Spleen (tissue), 11 donors: ENCODE measurements at regions not wholly inside any gene's neighbourhood (a gene's known extent, or its start where the extent isn't known, plus 50 kb on each side); places are given as distances from the start of the nearest gene placed in this dataset.
"Not testable (repeated sequence)": the region's sequence is repeated elsewhere in the genome, so short reads cannot be mapped to it uniquely, and the experiment has no call there.

Source experiments
- DNase-seq: peaks from one replicate; pipeline ENCODE4 v3.0.0-alpha.2; 2020
- H3K27ac ChIP-seq, 8 donors: fragments of 200-600 bp; sonication (generic) in 7 of 8; 1 replicate in 4 of 8; 2 replicates in 4 of 8; pipeline versions ENCODE4 v1.5.0 to v1.8.0; 2016 to 2021; ENCODE audit warnings: inconsistent platforms in 4 of 8, mild to moderate bottlenecking in 4 of 8, moderate library complexity in 1 of 8
- H3K27me3 ChIP-seq, 7 donors: fragments of 200-600 bp; sonication (generic) in 6 of 7; replicated peaks in 1 of 7; 1 replicate in 4 of 7; 2 replicates in 3 of 7; pipeline versions ENCODE4 v1.5.0 to v1.8.0; 2016 to 2021; ENCODE audit warnings: inconsistent platforms in 3 of 7, mild to moderate bottlenecking in 1 of 7
- H3K36me3 ChIP-seq, 6 donors: fragments of 200-600 bp; sonication (generic) in 5 of 6; 1 replicate in 4 of 6; 2 replicates in 2 of 6; pipeline versions ENCODE4 v1.5.0 to v1.8.0; 2016 to 2021; ENCODE audit warnings: inconsistent platforms in 2 of 6
- H3K4me1 ChIP-seq, 6 donors: fragments of 200-600 bp; sonication (generic) in 5 of 6; 1 replicate in 3 of 6; 2 replicates in 3 of 6; pipeline versions ENCODE4 v1.5.0 to v1.8.0; 2016 to 2021; ENCODE audit warnings: inconsistent platforms in 3 of 6
- H3K4me3 ChIP-seq, 8 donors: fragments of 200-600 bp; sonication (generic) in 7 of 8; 1 replicate in 4 of 8; 2 replicates in 4 of 8; pipeline versions ENCODE4 v1.5.0 to v1.8.0; 2016 to 2021; ENCODE audit warnings: inconsistent platforms in 4 of 8, mild to moderate bottlenecking in 4 of 8, moderate library complexity in 2 of 8
- H3K9me3 ChIP-seq, 8 donors: fragments of 200-600 bp; sonication (generic) in 7 of 8; 1 replicate in 4 of 8; 2 replicates in 4 of 8; pipeline versions ENCODE4 v1.5.0 to v1.8.0; 2016 to 2021; ENCODE audit warnings: inconsistent platforms in 4 of 8
- POLR2A ChIP-seq, 3 donors: fragments of 450-650 bp; IDR thresholded peaks; one replicate each; pipeline ENCODE4 v1.5.1; 2017; ENCODE audit warnings: antibody characterized with exemption in 3 of 3, mild to moderate bottlenecking in 1 of 3
- POLR2AphosphoS5 ChIP-seq, 3 donors: sonication (generic); formaldehyde crosslinking; IDR thresholded peaks; one replicate each; pipeline ENCODE4 v1.5.1; 2017; ENCODE audit warnings: antibody characterized with exemption in 3 of 3
- WGBS, 5 donors: extraction: QIAGEN DNeasy Blood & Tissue Kit in 3 of 5; methylation state at CpG; one replicate each; pipeline versions ENCODE4 v1.1.5 to v1.1.7; 2013 to 2018; 5-methylcytosine and 5-hydroxymethylcytosine counted together
- intact Hi-C: fragments of 100-400 bp; cut with DNase I; formaldehyde crosslinking; loops from one replicate; pipeline ENCODE4 v1.15.0; 2023; ENCODE audit warnings: low total_unique reads
- TF ChIP-seq, protein P1 (sequence below), 11 experiments: fragments of 200-600 bp in 7 of 11; fragments of 450-650 bp in 4 of 11; sonication (generic) in 4 of 11; IDR thresholded peaks in 8 of 11; conservative IDR thresholded peaks in 3 of 11; 1 replicate in 7 of 11; 2 replicates in 4 of 11; pipeline versions ENCODE4 v1.4.0 to v1.8.0; 2016 to 2021; ENCODE audit warnings: antibody characterized with exemption in 11 of 11, inconsistent platforms in 4 of 11, mild to moderate bottlenecking in 1 of 11
- donor health status: healthy with polysubstance abuse.
- donor health status: DM: no; HTN: no; CAD: no; lungs with moderate emphysema.
- donor health status: DM: no; HTN: no; CAD: no.
- donor health status: Bipolar disorder and iron deficiency.
- donor health status: healthy.
- donor health status: DM: no; HTN: no; CAD: no.
- donor health status: DM: yes; HTN: yes; CAD: no.

DNA sequence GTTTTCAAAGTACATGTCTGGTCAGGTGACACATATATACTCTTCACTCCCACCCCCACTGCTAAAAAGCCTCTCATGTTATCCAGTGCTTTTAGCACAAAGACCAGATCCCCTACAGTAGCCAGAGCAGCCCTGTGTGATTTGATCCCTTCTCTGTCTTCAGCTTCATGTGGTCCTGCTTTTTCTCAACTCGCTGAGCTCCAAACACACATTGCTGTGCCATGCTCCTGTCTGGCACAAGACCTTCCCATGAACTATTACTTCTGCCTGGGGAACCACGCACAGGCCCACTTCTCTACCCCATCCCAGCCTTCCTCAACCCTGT lies 127.1 kb downstream of the RASSF10 start:
- TF ChIP-seq POLR2A (IDR thresholded peaks at IDR 0.05) (no peak), POLR2AphosphoS5 (IDR thresholded peaks at IDR 0.05) (no peak)
- TF ChIP-seq, protein P1, sequence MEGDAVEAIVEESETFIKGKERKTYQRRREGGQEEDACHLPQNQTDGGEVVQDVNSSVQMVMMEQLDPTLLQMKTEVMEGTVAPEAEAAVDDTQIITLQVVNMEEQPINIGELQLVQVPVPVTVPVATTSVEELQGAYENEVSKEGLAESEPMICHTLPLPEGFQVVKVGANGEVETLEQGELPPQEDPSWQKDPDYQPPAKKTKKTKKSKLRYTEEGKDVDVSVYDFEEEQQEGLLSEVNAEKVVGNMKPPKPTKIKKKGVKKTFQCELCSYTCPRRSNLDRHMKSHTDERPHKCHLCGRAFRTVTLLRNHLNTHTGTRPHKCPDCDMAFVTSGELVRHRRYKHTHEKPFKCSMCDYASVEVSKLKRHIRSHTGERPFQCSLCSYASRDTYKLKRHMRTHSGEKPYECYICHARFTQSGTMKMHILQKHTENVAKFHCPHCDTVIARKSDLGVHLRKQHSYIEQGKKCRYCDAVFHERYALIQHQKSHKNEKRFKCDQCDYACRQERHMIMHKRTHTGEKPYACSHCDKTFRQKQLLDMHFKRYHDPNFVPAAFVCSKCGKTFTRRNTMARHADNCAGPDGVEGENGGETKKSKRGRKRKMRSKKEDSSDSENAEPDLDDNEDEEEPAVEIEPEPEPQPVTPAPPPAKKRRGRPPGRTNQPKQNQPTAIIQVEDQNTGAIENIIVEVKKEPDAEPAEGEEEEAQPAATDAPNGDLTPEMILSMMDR (IDR thresholded peaks at IDR 0.05 in 8 of 11, conservative IDR thresholded peaks at IDR 0.05 in 3 of 11): no peak
- peaks cover 0 to 25% (median 0%) of the 10 kb centered on the region in 7 donors for H3K27me3 ChIP-seq
- WGBS, 5 donors: 44 to 96% (median 93%) methylated on average over 2 of the region's 2 CpGs
- no peak overlapping the region for H3K4me3 ChIP-seq
- no peaks in the 10 kb centered on the region for H3K36me3 ChIP-seq
- no peak for DNase-seq
- peaks cover 0 to 6% (median 0%) of the 10 kb centered on the region in 8 donors for H3K9me3 ChIP-seq
- H3K4me1 ChIP-seq: no peaks in the 10 kb centered on the region
- no peak overlapping the region for H3K27ac ChIP-seq
- intact Hi-C loops: no loop called here

DNA sequence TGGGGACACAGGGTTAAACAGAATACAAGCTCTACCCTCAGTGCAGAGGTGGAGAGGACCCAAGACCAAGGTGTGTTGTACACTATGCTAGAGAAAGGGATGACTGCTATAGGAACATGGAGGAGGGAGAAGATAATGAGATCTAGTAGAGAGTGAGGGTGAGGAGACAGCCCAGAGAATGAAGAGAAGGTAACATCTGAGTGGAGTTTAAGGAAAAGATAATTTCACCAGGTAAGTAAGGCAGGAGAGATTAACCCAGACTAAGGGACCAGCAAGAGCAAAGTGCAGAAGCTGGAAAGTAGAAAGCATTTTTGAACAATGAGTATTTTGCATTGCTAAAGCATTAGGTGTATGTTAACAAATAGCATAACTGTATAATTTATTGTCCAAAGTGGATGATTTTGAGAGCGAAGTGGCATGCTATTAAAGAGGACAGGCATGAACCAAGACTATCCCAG lies 128.8 kb downstream of the RASSF10 start:
- Histone ChIP-seq H3K9me3 (peaks cover 0 to 6% (median 0%) of the 10 kb centered on the region in 8 donors), H3K4me1 (no peaks in the 10 kb centered on the region), H3K27me3 (peaks cover 0 to 41% (median 0%) of the 10 kb centered on the region in 7 donors), H3K36me3 (no peaks in the 10 kb centered on the region), H3K27ac (no peak overlapping the region), H3K4me3 (no peak overlapping the region)
- TF ChIP-seq, protein P1 (IDR thresholded peaks at IDR 0.05 in 8 of 11, conservative IDR thresholded peaks at IDR 0.05 in 3 of 11): no peak
- TF ChIP-seq POLR2AphosphoS5 (IDR thresholded peaks at IDR 0.05) (no peak), POLR2A (IDR thresholded peaks at IDR 0.05) (no peak)
- no peak for DNase-seq
- intact Hi-C loops: no loop called here
- 79 to 89% (median 83%) methylated on average over 1 of the region's 1 CpG for WGBS, 5 donors

DNA sequence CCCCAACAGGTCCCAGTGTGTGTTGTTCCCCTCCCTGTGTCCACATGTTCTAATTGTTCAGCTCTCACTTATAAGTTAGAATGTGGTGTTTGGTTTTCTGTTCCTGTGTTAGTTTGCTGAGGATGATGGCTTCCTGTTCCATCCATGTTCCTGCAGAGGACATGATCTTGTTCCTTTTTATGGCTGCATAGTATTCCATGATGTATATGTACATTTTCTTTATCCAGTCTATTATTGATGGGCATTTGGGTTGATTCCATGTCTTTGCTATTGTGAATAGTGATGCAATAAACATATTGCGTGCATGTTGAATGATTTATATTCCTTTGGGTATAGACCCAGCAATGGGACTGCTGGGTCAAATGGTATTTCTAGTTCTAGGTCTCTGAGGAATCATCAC lies 130.0 kb downstream of the RASSF10 start:
- H3K27ac ChIP-seq, H3K9me3 ChIP-seq, H3K36me3 ChIP-seq, DNase-seq, H3K4me3 ChIP-seq, intact Hi-C loops, H3K4me1 ChIP-seq: not testable (repeated sequence)
- 84 to 96% (median 92%) methylated on average over 1 of the region's 1 CpG for WGBS, 5 donors
- H3K27me3 ChIP-seq: peaks cover 0 to 45% (median 0%) of the 10 kb centered on the region in 7 donors

DNA sequence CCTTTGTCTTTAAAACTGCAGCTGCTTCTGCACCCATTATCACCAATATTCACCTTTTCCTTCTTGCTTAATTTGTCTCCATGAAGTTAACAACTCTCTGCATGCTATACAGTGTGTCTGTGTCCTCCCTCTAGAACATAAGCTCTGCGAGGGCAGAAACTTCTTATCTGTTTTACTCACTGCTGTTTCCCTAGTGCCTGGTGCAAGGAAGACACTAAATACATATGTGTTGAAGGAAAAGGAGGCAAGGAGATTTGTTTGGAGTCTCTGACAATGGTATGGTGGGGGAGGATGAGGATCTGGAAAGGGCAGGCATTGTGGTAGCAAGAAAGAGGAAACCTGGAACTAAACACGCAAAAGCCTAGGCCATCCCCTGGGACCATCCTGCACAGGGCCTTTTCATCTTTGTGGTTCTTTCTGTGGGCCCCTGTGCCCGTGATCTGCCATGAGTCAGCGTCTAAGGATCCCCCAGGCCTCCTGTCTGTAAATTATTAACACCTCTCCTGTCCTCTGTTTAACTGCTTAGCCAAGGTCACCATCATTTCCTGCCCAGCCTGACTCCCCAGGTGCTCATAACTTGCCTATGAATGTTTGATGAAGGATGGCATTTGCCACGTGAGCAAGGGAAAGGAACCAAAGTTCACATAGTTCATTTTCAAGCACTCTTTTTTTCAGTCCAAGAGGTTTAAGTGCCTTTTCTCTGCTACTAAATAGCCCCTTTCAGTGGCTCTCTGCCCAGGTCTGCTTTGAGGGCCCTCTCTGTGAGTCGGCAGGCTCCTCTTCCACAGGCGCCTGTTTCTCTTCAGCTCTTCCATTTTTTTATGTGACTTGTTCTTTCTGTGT lies 131.1 kb downstream of the RASSF10 start:
- Histone ChIP-seq H3K4me1 (no peaks in the 10 kb centered on the region), H3K27ac (no peak overlapping the region), H3K27me3 (peaks cover 0 to 54% (median 0%) of the 10 kb centered on the region in 7 donors), H3K4me3 (no peak overlapping the region), H3K36me3 (no peaks in the 10 kb centered on the region), H3K9me3 (peaks cover 0 to 6% (median 0%) of the 10 kb centered on the region in 8 donors)
- TF ChIP-seq, protein P1 (IDR thresholded peaks at IDR 0.05 in 8 of 11, conservative IDR thresholded peaks at IDR 0.05 in 3 of 11): no peak
- TF ChIP-seq POLR2AphosphoS5 (IDR thresholded peaks at IDR 0.05): no peak
- TF ChIP-seq POLR2A (IDR thresholded peaks at IDR 0.05): no peak
- intact Hi-C loops: no loop called here
- DNase-seq: no peak
- WGBS, 5 donors: 38 to 53% (median 49%) methylated on average over 7 of the region's 7 CpGs
